Choroid plexus epithelial cell (primary cell): ENCODE measurements at regions not wholly inside any gene's neighbourhood (a gene's known extent, or its start where the extent isn't known, plus 50 kb on each side); places are given as distances from the start of the nearest gene placed in this dataset.
A peak's percentile ranks its signal among the peaks of the same experiment; 100 is the strongest.

Source experiments
- DNase-seq: peaks from one replicate; pipeline ENCODE4 v3.0.0-alpha.2; 2010; ENCODE audit warnings: low read depth
- H3K4me3 ChIP-seq: 2 replicates; pipeline ENCODE4 v1.5.1; 2011; ENCODE audit warnings: low read depth, mild to moderate bottlenecking, control low read depth, low read length, moderate library complexity
- CTCF ChIP-seq: conservative IDR thresholded peaks from 2 replicates; pipeline ENCODE4 v1.5.1; 2011; ENCODE audit warnings: low read depth, mild to moderate bottlenecking, control low read depth, inconsistent platforms, low read length, moderate library complexity

GRCh38 chr3:162136136-162136535 is 639.5 kb downstream of the OTOL1 start:
- no peak overlapping the region for H3K4me3 ChIP-seq
- no peak for TF ChIP-seq CTCF
- DNase-seq = no peak

- no peak overlapping the region for H3K4me3 ChIP-seq
- no peak for DNase-seq
- no peak for TF ChIP-seq CTCF
Observed at GRCh38 chr3:162138509-162138908, 641.9 kb downstream of the OTOL1 start.

GRCh38 chr3:162139841-162140240 is 643.2 kb downstream of the OTOL1 start:
- DNase-seq = no peak
- no peak overlapping the region for H3K4me3 ChIP-seq
- TF ChIP-seq CTCF = no peak

GRCh38 chr3:162141272-162141791 is 644.7 kb downstream of the OTOL1 start:
- no peak overlapping the region for H3K4me3 ChIP-seq
- TF ChIP-seq CTCF = no peak
- DNase-seq = peak; percentile 82

GRCh38 chr3:162142511-162142910 is 645.9 kb downstream of the OTOL1 start:
- H3K4me3 ChIP-seq = no peak overlapping the region
- TF ChIP-seq CTCF = no peak
- peak; percentile 85 for DNase-seq

- TF ChIP-seq CTCF = no peak
- DNase-seq = no peak
- H3K4me3 ChIP-seq = no peak overlapping the region
Observed at GRCh38 chr3:162143180-162143579, 646.6 kb downstream of the OTOL1 start.

GRCh38 chr3:162147996-162148395 is 651.4 kb downstream of the OTOL1 start:
- H3K4me3 ChIP-seq = no peak overlapping the region
- TF ChIP-seq CTCF = no peak
- no peak for DNase-seq
